Fibroblast of lung (primary cell): ENCODE measurements at regions not wholly inside any gene's neighbourhood (a gene's known extent, or its start where the extent isn't known, plus 50 kb on each side); places are given as distances from the start of the nearest gene placed in this dataset.

Experiments
- DNase-seq, 2 donors: peaks; one replicate each; pipeline versions ENCODE4 v3.0.0 to v3.0.0-alpha.2; 2010; ENCODE audit warnings: low read depth in 2 of 2
- H2AFZ ChIP-seq: 2 replicates; pipeline ENCODE4 v1.5.1; 2012; ENCODE audit warnings: low read length, control low read depth, inconsistent platforms
- H3K27ac ChIP-seq: 2 replicates; pipeline ENCODE4 v1.5.1; 2011; ENCODE audit warnings: low read length, control low read depth; ENCODE audit not compliant: insufficient read depth
- H3K27me3 ChIP-seq: 2 replicates; pipeline ENCODE4 v1.5.1; 2011; ENCODE audit warnings: mild to moderate bottlenecking, low read length; ENCODE audit not compliant: control insufficient read depth, insufficient read depth
- H3K36me3 ChIP-seq: 2 replicates; pipeline ENCODE4 v1.5.1; 2011; ENCODE audit warnings: low read length; ENCODE audit not compliant: control insufficient read depth, insufficient read depth
- H3K4me1 ChIP-seq: 2 replicates; pipeline ENCODE4 v1.5.1; 2011; ENCODE audit warnings: low read length; ENCODE audit not compliant: control insufficient read depth, insufficient read depth; ENCODE audit errors: extremely low read depth
- H3K4me2 ChIP-seq: 2 replicates; pipeline ENCODE4 v1.5.1; 2011; ENCODE audit warnings: low read length, control low read depth; ENCODE audit not compliant: insufficient read depth; ENCODE audit errors: extremely low read depth
- H3K4me3 ChIP-seq, 4 experiments: fragments of 200-600 bp in 1 of 4; sonication (generic) in 1 of 4; replicated peaks in 1 of 4; 2 replicates each; pipeline ENCODE4 v1.5.1; 2011 to 2016; ENCODE audit warnings: low read length in 4 of 4, low read depth in 3 of 4, mild to moderate bottlenecking in 3 of 4, control low read depth in 2 of 4, inconsistent platforms in 1 of 4, mixed read lengths in 1 of 4; ENCODE audit not compliant: insufficient read depth in 1 of 4; ENCODE audit errors: control extremely low read depth in 1 of 4
- H3K79me2 ChIP-seq: 2 replicates; pipeline ENCODE4 v1.5.1; 2012; ENCODE audit warnings: mild to moderate bottlenecking, low read length, inconsistent platforms; ENCODE audit not compliant: control insufficient read depth, insufficient read depth
- H3K9ac ChIP-seq: 2 replicates; pipeline ENCODE4 v1.5.1; 2011; ENCODE audit warnings: mild to moderate bottlenecking, low read length, control low read depth; ENCODE audit not compliant: insufficient read depth
- H3K9me3 ChIP-seq: 2 replicates; pipeline ENCODE4 v1.5.1; 2012; ENCODE audit warnings: low read depth, low read length; ENCODE audit not compliant: control insufficient read depth, insufficient read depth
- H4K20me1 ChIP-seq: 2 replicates; pipeline ENCODE4 v1.5.1; 2011; ENCODE audit warnings: low read length; ENCODE audit not compliant: control insufficient read depth, insufficient read depth; ENCODE audit errors: extremely low read depth
- CTCF ChIP-seq, 2 donors: IDR thresholded peaks in 1 of 2; conservative IDR thresholded peaks in 1 of 2; 1 replicate in 1 of 2; 2 replicates in 1 of 2; pipeline ENCODE4 v1.5.1; 2011 to 2012; ENCODE audit warnings: low read length in 2 of 2, control low read depth in 1 of 2, inconsistent platforms in 1 of 2, low read depth in 1 of 2, mild to moderate bottlenecking in 1 of 2
- EZH2 ChIP-seq: IDR thresholded peaks from 2 replicates; pipeline ENCODE4 v1.5.1; 2012; ENCODE audit warnings: low read length, control low read depth, mild to moderate bottlenecking; ENCODE audit errors: missing control alignments

DNA sequence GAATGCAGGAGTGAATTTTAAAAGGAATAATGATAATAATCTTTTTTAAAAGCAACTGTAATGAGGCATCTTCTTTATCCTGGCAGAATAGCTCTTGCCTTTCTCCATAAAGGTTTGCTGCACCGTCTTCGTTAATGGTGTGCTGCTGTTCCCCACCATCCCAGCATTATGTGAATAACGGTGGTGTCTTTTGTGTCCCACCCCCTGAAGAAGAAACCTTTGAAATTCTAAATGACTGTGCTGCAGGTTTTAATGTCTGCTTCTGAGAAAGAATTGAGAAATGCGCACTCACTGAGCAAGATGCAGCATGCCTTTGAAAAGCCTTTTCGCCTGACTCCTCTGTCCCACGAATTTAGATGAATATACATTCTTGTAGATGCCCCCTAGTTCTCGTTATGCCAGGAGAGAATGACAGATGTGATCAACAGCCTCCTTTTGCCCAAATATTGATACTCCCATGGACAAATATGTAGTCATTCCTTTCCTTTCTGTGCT lies 246.1 kb upstream of the ZNF462 start:
- TF ChIP-seq CTCF (conservative IDR thresholded peaks at IDR 0.05 in 1 of 2, IDR thresholded peaks at IDR 0.05 in 1 of 2; ENCODE audit: low read depth in 1 of 2, low read length in 2 of 2): no peak
- no peak for TF ChIP-seq EZH2
- no peaks in the 10 kb centered on the region for H3K36me3 ChIP-seq
- no peak overlapping the region for H3K9ac ChIP-seq
- H3K27me3 ChIP-seq: no peaks in the 10 kb centered on the region
- H3K79me2 ChIP-seq: no peaks in the 10 kb centered on the region
- no peaks in the 10 kb centered on the region for H3K9me3 ChIP-seq
- no peaks in the 10 kb centered on the region for H4K20me1 ChIP-seq
- H2AFZ ChIP-seq: no peak overlapping the region
- H3K4me2 ChIP-seq: no peak overlapping the region
- no peaks in the 10 kb centered on the region for H3K4me1 ChIP-seq
- H3K27ac ChIP-seq: no peak overlapping the region
- no peak for DNase-seq
- H3K4me3 ChIP-seq: no peak overlapping the region

GRCh38 chr9:106619211-106619610 lies 243.8 kb upstream of the ZNF462 start:
- Histone ChIP-seq H3K27ac (no peak overlapping the region), H3K9ac (no peak overlapping the region), H3K4me1 (no peaks in the 10 kb centered on the region), H3K9me3 (no peaks in the 10 kb centered on the region), H3K79me2 (no peaks in the 10 kb centered on the region), H4K20me1 (no peaks in the 10 kb centered on the region), H3K27me3 (no peaks in the 10 kb centered on the region), H3K4me2 (no peak overlapping the region), H3K4me3 (no peak overlapping the region), H3K36me3 (no peaks in the 10 kb centered on the region), H2AFZ (no peak overlapping the region)
- TF ChIP-seq EZH2: no peak
- no peak for TF ChIP-seq CTCF (conservative IDR thresholded peaks at IDR 0.05 in 1 of 2, IDR thresholded peaks at IDR 0.05 in 1 of 2; ENCODE audit: low read depth in 1 of 2, low read length in 2 of 2)
- peak; percentile 78 to 80 for DNase-seq

DNA sequence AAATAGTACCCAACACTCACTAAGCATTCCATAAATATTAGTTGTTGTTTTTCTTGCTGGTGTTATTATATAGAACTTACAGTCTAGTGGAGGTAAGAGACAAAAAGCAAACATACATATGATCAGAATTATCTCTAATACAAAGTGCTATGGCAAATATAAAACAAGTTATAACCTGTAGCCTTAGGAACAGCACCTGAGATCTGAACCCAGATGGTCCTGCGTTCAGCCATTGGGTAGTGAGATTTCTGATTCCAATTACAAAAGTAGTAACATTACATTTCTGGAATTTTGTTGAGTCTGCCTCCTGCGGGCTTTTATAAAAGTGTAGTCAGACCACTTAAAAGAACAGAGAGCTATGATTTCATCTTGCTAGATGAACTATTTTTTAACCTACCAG lies 242.9 kb upstream of the ZNF462 start:
- TF ChIP-seq CTCF (conservative IDR thresholded peaks at IDR 0.05 in 1 of 2, IDR thresholded peaks at IDR 0.05 in 1 of 2; ENCODE audit: low read depth in 1 of 2, low read length in 2 of 2) (no peak), EZH2 (no peak)
- H3K9ac ChIP-seq: no peak overlapping the region
- H3K27ac ChIP-seq: no peak overlapping the region
- H3K27me3 ChIP-seq: no peaks in the 10 kb centered on the region
- H3K9me3 ChIP-seq: no peaks in the 10 kb centered on the region
- H3K36me3 ChIP-seq: no peaks in the 10 kb centered on the region
- H4K20me1 ChIP-seq: no peaks in the 10 kb centered on the region
- H2AFZ ChIP-seq: no peak overlapping the region
- no peaks in the 10 kb centered on the region for H3K79me2 ChIP-seq
- H3K4me2 ChIP-seq: no peak overlapping the region
- DNase-seq: no peak
- no peaks in the 10 kb centered on the region for H3K4me1 ChIP-seq
- H3K4me3 ChIP-seq: no peak overlapping the region
